NOMO-1 treated with DMSO at 0.1 percent for 48 hours (cell line): ENCODE measurements at regions not wholly inside any gene's neighbourhood (a gene's known extent, or its start where the extent isn't known, plus 50 kb on each side); places are given as distances from the start of the nearest gene placed in this dataset.

ENCODE experiments used
- DNase-seq: peaks from one replicate; lab custom pipeline; 2025; ENCODE audit not compliant: unreplicated experiment; lab: John Stamatoyannopoulos, UW

DNA sequence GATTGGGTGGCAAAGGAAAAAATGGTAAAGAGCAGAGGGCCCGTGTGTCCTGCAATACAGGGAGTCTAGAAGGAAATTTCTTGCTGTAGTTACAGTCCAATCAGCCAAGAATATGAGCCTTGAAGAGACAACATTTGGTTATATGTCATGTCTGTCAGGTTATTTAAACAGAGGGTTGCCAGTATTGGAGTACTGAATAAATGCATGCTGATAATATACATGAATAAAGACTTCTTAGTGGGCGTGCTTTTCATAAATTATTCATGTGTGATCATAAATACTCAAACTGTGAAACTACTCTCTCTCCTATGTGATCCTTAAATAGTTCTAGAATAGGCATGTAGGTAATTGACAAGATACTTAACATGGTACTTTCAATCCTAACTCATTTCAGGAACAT lies 249.0 kb downstream of the CRPPA start:
- no peak for DNase-seq

DNA sequence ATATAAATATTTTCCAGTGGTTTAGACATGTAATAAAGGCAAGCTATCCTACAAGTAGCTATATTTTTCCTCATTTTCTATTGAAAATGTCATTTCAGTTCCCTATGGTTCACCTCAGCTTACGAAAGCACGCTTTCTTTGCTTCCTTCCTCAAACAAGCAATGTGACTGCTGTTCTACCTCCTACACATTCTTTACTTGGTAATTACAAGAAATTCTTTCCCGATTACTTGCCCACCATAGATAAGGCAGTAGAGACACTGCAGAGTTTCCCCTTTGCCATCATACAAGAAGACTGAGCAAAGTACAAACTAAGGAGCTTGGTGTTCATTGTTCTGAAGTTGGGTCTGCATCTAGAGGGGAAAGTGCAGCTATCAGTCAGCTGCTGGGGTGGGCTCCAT lies 249.4 kb downstream of the CRPPA start:
- DNase-seq, result peak; percentile 37

DNA sequence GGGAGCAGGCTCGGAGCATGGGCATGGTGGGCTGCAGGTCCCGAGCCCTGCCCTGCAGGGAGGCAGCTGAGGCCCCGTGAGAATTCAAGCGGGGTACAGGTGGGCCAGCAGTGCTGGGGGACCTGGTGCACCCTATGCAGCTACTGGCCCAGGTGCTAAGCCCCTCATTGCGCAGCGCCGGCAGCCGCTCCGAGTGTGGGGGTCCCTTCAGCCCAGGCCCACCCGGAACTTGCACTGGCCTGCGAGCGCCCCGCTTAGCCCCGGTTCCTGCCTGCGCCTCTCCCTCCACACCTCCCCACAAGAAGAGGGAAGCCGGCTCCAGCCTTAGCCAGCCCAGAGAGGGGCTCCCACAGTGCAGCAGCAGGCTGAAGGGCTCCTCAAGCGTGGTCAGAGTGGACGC lies 250.7 kb downstream of the CRPPA start:
- DNase-seq, result no peak

DNA sequence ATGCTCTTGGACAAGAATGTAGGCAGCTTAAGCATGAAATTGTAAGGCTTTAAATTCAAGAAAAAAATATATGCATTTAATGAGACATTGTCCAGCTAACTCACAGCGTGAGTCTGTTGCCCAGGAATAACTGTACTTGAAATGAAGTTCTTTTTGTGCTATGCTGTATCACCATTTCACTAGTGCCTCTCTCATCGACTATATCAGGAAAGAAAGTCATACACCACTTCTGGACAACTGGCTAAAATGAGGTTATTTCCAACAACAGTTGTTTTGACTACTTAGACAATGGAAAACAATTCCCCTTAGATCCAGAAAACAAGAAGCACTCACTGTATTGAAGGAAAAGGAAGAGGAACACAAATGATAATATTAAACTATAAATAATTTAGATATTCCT lies 251.8 kb downstream of the CRPPA start:
- DNase-seq, result no peak

DNA sequence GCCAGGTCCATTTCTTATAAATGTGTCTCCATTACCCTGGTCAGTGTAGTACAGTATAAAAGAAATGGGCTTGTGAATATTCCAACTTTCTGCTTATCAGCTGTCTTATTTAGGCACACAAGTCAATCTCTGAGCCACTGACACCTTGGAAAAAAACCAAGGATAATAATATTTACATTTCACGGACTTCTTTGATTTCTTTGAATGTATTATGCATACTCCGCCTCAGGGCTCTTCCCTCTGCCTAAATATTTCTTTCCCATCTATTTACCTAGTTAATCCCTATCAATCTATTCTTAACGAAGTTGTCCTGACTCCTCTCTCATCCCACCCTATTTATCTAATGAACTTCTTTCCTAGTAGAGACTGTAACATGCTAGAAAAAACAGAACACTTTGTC lies 253.8 kb downstream of the CRPPA start:
- no peak for DNase-seq

DNA sequence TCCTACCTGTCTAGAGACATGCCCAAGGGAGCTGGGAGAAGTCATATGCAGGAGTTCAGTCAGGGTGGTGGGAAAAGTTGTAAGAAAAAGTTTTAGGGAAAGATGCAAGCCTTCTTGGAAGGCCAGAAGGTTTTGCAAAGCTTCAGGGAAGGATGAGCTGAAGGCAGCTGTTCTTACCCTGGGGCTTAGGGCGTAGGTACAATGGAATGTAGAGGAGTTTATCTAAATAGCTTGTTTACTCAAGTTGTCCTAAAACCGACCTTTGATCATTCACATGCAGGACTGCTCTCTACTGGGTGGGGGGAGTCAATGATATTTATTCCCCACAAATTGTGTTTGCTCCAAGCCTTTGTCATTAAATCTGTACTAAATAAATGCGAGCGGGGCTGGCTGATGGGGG lies 277.0 kb downstream of the CRPPA start:
- no peak for DNase-seq

DNA sequence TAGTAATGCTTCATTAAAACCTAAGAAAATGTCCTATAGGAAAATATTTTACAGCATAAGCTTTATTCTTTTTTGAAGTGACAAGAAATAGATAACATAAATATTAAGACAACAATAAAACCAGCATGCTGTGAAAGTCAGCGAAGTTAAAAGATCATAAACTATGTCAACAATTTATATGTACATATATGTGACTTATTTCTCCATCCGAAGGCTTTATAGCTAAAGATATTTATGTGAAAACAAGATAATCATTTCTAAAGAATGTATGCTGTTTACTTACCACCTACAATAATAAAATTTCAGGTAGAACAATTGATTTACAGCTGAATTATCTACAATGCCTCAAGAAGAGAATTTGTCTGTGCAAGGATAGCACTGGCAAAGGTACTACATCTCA lies 283.4 kb downstream of the CRPPA start:
- no peak for DNase-seq

DNA sequence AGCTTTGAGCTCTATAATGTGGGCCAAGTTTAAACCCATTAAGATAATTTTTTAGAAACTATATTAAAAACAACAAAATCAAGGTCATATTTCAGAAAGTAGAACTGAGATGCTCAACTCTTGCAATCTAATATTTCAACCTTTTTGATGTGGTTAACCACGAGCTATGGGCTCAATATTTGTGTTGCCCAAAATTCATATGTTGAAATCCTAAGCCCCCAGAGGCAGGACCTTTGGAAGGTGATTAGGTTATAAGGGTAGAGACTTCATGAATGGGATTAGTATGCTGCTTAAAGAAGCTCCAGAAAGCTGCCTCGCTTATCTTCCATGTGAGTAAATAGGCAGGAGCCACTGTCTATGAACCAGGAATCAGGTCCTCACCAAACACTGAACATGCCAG lies 284.4 kb downstream of the CRPPA start:
- no peak for DNase-seq

DNA sequence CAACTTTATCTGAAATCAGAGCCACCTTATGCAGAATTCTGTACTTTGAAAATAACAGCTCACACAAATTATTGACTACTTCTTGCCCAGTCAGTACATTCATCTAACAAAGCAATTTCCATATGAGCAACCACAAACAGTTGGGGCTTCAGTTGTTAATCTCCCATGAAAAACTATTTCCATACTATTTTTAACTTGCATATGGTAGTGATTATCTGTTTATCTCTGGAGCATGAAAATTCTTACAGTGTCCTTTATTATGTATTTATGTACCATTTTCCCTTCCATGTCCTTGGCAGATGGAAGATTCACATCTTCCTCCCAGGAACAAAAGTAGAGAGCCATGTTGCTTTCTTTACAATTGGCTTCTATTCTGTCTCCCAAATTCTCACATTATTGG lies 285.7 kb downstream of the CRPPA start:
- DNase-seq, result no peak

DNA sequence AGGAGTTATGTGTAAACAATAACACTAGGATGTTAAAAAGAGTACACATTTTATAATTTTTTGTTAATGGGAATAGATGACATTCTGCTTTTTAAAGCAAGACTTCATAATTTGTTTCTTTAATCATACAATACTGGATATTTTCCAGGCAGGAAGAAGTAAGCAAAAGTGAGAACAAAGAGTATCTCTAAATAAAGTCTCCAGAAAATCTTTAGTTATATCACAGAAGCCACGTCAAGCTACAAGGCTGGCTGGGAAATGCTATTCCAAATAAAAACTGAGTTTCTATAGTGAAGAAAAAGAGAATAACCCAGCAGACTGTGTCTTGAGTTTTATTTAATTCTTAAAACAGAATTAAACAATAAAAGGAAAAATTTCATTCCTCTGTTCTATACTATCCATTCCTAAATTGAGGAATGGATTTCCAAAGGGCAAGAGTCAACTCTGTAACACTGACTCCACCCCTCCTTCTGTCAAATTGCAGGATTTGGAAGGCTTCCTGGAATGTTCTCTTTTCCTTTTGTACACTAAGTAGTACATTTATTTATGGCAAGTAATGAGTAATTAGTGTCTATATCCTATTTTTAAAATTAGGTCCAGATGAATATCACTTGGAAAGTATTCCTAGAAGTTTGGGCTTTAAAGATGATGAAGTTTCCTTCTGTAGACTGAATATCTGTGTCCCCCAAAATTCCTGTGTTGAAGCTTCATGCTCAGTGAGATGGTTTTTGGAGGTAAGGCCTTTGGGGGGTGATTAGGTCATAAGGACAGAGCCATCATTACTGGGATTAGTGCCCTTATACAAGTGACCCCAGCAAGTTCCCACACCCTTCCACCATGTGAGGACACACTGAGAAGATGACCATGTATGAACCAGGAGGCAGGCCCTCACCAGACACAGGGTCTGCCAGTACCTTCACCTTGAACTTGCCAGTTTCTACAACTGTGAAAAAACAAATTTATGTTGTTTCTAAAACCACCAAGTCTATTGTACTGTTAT lies 290.9 kb downstream of the CRPPA start:
- no peak for DNase-seq

DNA sequence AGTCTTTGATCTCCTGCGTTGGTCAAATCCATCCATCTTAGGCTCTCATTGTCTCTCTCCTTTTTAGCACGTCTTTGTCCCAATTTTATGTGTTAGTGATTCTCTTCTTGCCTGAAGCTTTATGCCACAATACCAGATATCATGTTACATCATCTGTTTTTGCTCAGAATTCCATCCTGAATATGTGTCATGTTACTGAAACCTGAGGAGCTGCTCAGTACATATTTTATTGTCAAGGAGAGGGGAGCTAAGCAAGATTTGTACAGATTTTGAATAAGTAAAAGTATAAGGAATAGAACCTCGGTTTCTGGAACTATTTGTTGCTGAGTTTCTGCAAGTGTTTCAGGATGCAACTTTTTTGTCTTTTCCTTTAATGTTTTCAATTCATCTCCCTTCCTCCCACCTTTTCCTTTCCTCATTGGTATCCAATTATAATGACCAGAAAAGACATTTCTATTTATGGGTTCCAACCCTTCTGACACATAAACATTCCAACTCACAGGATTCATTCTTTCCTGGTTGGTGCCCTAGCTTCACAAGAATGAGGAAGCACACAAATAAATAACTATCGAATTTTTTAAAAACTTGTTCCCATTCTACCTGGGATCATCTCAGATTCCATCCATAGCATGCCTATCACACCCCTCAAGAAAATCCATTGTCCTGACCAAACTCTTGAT lies 291.8 kb downstream of the CRPPA start:
- DNase-seq, result no peak

DNA sequence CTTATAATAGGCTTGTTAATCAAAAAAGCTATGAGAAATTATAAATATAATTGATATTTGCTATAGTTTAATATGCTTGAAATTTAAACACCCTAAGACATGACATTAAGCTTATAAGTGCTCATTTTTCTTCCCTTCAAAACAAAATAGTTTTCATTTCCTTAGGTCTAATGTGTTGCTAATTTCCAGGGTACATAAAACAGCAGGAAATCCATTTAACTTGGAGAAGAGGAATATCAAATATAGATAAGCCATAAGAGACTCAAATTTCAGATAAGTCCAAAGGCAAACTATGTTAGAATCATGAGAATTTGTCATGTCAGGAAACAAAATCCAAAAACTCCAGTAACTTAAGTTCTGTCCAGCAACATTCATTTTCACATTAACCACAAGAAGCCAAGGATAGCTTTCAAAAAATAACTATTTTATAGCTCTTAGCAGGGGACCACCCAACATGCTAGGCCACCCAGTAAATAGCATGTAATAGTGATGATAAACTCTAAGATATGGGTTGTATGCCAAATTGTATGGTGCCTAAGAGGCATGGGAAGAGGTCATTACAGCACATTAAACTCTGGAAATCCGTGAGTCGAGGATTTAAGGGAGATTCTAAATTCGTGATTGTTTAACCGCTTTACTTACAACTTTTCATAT lies 298.1 kb downstream of the CRPPA start:
- DNase-seq, result no peak

DNA sequence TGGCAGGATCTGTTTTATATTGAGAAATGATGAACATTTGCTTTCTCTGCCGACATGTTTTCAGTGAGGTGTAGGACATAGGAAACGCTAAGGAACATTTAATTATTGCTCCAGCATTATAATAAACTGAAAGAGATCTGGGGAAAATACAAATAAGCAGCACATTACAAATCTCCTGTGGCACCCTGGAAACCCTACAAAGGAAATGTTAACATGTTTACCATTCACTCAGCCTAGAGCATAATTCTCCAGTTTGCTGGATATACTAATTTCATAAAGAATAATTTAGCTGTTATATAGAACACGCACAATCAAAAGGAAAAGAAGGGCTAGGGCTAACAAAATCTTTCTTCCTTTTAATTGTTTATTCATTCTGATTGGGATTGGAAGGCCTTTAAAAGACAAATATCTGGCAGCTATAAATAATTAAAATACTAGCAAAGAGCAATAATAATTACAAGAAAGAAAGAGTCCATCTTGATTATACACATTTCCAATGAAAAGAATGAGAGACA lies 299.4 kb downstream of the CRPPA start:
- no peak for DNase-seq

DNA sequence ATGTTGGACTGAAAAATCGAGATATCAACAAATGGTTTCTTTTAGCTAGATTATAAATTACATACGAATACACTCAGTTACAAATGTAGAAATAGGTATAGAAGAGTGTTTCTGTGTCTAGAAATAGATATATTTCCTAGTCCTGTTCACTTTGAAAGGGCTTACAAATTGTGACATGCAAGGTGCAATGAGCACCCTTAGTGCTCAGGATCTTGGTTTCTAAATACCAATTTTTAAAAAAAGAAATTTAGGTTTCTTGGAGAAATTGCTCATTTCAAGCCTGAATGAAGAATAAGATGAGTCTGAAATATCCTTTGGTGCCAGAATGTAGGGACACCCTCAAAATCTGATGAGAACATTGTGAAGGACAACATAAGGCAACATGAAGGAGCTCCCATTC lies 306.0 kb downstream of the CRPPA start:
- no peak for DNase-seq

DNA sequence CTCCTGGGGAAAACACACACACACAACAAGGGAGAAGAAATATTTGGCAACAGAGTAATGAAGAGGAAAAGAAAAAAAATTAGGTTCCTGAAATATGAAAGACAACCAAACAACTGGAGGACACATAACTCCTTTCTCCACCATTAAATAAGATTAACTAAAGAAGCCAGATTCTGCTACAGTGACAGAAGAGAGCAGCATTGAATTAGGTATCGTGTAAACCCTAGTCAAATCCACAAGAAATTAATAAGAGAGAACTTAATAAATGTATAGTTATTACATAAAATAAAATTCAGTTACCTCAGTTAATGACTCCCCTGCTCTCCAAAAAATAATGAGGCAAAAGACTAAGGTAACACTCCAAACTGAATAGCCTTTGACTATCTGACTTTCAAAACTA lies 306.7 kb downstream of the CRPPA start:
- peak; percentile 33 for DNase-seq

DNA sequence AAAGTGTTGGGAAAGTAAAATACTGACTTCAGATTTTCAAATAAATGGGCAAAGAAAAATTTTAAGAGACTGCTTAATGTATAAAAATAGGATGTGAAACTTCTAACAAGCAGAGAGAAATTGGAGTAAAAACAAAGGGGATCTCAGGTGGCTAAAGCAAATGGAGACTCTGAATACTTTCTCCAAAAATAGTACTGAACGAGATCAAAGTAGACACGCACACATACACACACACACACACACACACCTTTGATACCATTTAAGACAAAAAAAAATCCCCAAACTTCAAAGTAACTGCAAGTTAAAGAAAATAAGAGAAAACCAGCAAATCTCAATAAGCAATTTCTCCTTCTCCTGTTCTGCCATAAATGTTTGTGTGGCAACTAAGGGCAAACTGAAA lies 307.3 kb downstream of the CRPPA start:
- DNase-seq, result peak; percentile 26

DNA sequence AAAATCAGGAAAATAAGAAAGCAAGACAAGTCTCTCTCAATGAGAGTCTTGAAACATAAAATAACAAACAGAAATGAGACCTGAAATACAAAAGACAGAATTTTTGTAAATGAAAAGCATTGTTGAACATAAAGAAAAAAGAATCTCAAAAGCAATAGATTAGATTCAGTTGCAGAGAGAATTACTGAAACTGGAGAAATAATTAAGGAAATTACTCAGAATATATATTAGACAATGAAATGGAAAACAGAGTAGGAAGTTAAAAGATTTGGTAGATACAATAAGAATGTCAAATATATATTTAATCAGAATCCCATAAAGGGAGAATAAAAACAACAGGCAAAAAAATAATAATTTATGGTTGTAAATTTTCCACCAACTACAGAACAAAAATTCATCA lies 308.3 kb downstream of the CRPPA start:
- no peak for DNase-seq

DNA sequence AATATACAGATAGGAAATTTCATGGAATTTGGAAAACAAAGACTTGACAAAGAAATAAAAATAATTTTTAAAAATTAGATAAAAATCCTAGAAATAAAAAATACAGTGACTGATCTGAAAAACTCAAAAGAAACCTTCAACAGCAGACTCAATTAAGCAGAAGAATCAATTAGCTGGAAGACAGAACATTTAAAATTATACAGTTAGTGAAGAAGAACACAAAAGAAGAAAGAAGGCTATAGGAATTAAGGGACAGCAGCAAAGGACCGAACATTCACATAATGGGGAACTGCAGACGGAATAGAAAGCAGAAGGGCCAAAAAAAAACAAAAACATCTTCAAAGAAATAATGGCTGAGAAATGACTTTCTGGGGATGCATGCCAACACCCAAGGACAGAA lies 314.5 kb downstream of the CRPPA start:
- DNase-seq, result no peak

DNA sequence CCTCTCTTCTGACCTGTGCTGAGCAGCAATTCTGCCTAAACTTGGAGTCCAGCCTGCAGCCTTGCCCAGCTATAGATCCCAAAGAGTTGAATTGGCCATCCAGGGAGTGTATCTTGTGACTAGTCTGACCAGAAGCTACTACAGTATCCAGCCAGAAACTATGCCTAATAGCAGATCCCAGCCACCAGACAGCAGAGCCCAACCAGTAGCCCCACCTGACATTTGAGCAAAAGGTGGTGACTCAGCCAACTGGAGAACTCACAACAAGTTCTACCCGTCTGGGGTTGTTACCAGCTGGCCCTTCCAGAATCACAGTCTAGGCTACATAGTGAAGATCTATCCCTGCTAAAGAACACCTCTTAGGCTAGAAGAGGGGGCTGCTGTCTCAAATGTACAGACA lies 315.0 kb downstream of the CRPPA start:
- no peak for DNase-seq

DNA sequence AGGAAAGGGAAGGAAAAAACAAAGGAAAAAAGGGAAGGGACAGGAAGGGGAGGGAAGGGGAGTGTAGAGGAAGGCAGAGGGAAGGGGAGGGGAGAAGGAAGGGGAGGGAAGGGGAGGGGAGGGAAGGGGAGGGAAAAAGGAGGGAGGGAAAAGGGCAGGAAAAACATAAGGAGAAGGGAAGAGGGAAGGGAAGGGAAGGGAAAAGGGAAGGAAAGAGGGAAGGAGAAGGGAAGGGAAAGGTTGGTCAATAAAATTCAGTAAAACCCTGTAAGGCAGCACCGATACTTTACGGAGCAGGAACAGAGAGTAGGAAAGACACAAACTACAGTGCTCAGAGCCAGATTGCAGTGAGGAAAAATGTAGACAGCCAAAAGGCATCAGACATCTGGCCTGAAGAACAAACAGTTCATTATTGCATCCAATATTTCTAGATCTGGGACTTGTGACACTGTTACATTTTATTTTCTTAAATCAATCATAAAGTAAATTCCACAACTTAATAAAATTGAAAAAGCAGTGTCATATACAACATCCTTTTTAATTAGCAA lies 322.0 kb downstream of the CRPPA start:
- DNase-seq, result no peak

DNA sequence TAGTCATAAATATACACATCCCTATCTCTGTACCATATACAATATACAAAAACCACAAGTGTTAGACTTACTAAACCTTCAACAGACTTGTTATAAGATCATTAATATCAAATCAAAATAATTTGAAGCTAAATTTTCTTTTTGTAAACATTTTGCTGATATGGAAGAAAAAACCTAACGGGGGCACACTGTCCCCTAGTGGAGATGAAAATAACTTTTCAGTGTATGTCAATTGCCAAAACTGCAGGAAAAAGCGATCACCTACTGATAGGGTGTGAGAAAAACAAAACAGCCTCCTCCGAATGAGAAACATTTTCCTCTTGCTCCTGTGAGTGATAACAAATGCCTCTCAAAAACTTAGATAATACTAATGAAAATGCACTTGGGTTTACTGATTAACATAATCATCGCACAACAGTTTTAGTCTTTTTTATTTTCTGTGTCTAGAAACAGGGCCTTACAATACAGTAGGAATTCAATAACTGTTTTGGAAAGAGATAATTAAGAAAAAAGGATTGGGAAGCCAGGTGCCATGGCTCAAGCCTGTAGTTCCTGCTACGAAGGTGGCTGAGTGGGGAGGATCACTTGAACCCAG lies 322.7 kb downstream of the CRPPA start:
- DNase-seq, result peak; percentile 21
